Urinary bladder (tissue), 3 donors: ENCODE measurements at regions not wholly inside any gene's neighbourhood (a gene's known extent, or its start where the extent isn't known, plus 50 kb on each side); places are given as distances from the start of the nearest gene placed in this dataset.

ENCODE experiments used
- DNase-seq: peaks from one replicate; pipeline ENCODE4 v3.0.0-alpha.2; 2015; ENCODE audit errors: extremely low spot score
- H3K27ac ChIP-seq: one replicate; pipeline ENCODE4 v1.5.1; 2013; ENCODE audit warnings: low read depth, mild to moderate bottlenecking, moderate library complexity
- H3K36me3 ChIP-seq: one replicate; pipeline ENCODE4 v1.6.1; 2013; ENCODE audit warnings: mild to moderate bottlenecking, moderate library complexity; ENCODE audit not compliant: insufficient read depth
- H3K4me1 ChIP-seq: one replicate; pipeline ENCODE4 v1.6.1; 2013; ENCODE audit warnings: mild to moderate bottlenecking, moderate library complexity; ENCODE audit not compliant: insufficient read depth
- H3K4me3 ChIP-seq: one replicate; pipeline ENCODE4 v1.5.1; 2013; ENCODE audit warnings: low read depth, low read length
- WGBS: extraction: QIAGEN DNeasy Blood & Tissue Kit; methylation state at CpG from one replicate; pipeline ENCODE4 v1.1.7; 2013; 5-methylcytosine and 5-hydroxymethylcytosine counted together
- donor health status: healthy with polysubstance abuse.
- donor health status: healthy.

- WGBS, result 47% methylated on average over 4 of the region's 4 CpGs
Measured at GRCh38 chr2:111673526-111673925, 210.5 kb downstream of the ANAPC1 start.

GRCh38 chr2:111675419-111676194, 208.4 kb downstream of the ANAPC1 start:
- no peaks in the 10 kb centered on the region for H3K36me3 ChIP-seq
- H3K27ac ChIP-seq, result no peak overlapping the region
- DNase-seq, result no peak
- H3K4me1 ChIP-seq, result no peaks in the 10 kb centered on the region
- WGBS, result 83% methylated on average over 10 of the region's 10 CpGs
- H3K4me3 ChIP-seq, result no peak overlapping the region

More at GRCh38 chr2:111673526-111673925, 210.5 kb downstream of the ANAPC1 start:
- no peaks in the 10 kb centered on the region for H3K36me3 ChIP-seq
- DNase-seq, result no peak
- no peak overlapping the region for H3K4me3 ChIP-seq
- no peaks in the 10 kb centered on the region for H3K4me1 ChIP-seq
- H3K27ac ChIP-seq, result no peak overlapping the region

- no peaks in the 10 kb centered on the region for H3K36me3 ChIP-seq
- 75% methylated on average over 4 of the region's 4 CpGs for WGBS
- no peaks in the 10 kb centered on the region for H3K4me1 ChIP-seq
- H3K4me3 ChIP-seq, result no peak overlapping the region
- no peak for DNase-seq
- no peak overlapping the region for H3K27ac ChIP-seq
Measured at GRCh38 chr2:111676291-111676822, 207.6 kb downstream of the ANAPC1 start.

GRCh38 chr2:111678161-111678560, 205.8 kb downstream of the ANAPC1 start:
- Histone ChIP-seq H3K27ac (no peak overlapping the region), H3K4me3 (no peak overlapping the region), H3K36me3 (no peaks in the 10 kb centered on the region), H3K4me1 (no peaks in the 10 kb centered on the region)
- WGBS, result 86% methylated on average over 7 of the region's 7 CpGs
- no peak for DNase-seq

- 52% methylated on average over 5 of the region's 5 CpGs for WGBS
Measured at GRCh38 chr2:111678651-111679050, 205.3 kb downstream of the ANAPC1 start.

GRCh38 chr2:111679202-111679601, 204.8 kb downstream of the ANAPC1 start:
- H3K4me1 ChIP-seq, result no peaks in the 10 kb centered on the region
- H3K36me3 ChIP-seq, result no peaks in the 10 kb centered on the region
- no peak for DNase-seq
- 87% methylated on average over 2 of the region's 2 CpGs for WGBS
- H3K4me3 ChIP-seq, result no peak overlapping the region
- no peak overlapping the region for H3K27ac ChIP-seq

More at GRCh38 chr2:111678651-111679050, 205.3 kb downstream of the ANAPC1 start:
- no peak overlapping the region for H3K4me3 ChIP-seq
- DNase-seq, result no peak
- no peaks in the 10 kb centered on the region for H3K4me1 ChIP-seq
- H3K36me3 ChIP-seq, result no peaks in the 10 kb centered on the region
- no peak overlapping the region for H3K27ac ChIP-seq

- no peak overlapping the region for H3K4me3 ChIP-seq
- no peaks in the 10 kb centered on the region for H3K4me1 ChIP-seq
- H3K27ac ChIP-seq, result no peak overlapping the region
- no peak for DNase-seq
- 81% methylated on average over 3 of the region's 3 CpGs for WGBS
- no peaks in the 10 kb centered on the region for H3K36me3 ChIP-seq
Measured at GRCh38 chr2:111684611-111685010, 199.4 kb downstream of the ANAPC1 start.

- H3K36me3 ChIP-seq, result no peaks in the 10 kb centered on the region
- H3K4me1 ChIP-seq, result no peaks in the 10 kb centered on the region
- no peak overlapping the region for H3K4me3 ChIP-seq
- no peak for DNase-seq
- no peak overlapping the region for H3K27ac ChIP-seq
Measured at GRCh38 chr2:111685342-111685741, 198.7 kb downstream of the ANAPC1 start.

- no peaks in the 10 kb centered on the region for H3K4me1 ChIP-seq
- DNase-seq, result no peak
- no peak overlapping the region for H3K27ac ChIP-seq
- no peaks in the 10 kb centered on the region for H3K36me3 ChIP-seq
- 94% methylated on average over 4 of the region's 4 CpGs for WGBS
- H3K4me3 ChIP-seq, result no peak overlapping the region
Measured at GRCh38 chr2:111686994-111687393, 197.0 kb downstream of the ANAPC1 start.

GRCh38 chr2:111687911-111688310, 196.1 kb downstream of the ANAPC1 start:
- no peak overlapping the region for H3K27ac ChIP-seq
- H3K4me3 ChIP-seq, result no peak overlapping the region
- 92% methylated on average over 11 of the region's 11 CpGs for WGBS
- H3K4me1 ChIP-seq, result no peaks in the 10 kb centered on the region
- no peaks in the 10 kb centered on the region for H3K36me3 ChIP-seq
- DNase-seq, result no peak

- no peaks in the 10 kb centered on the region for H3K36me3 ChIP-seq
- no peak overlapping the region for H3K27ac ChIP-seq
- H3K4me3 ChIP-seq, result no peak overlapping the region
- DNase-seq, result no peak
- WGBS, result 68% methylated on average over 9 of the region's 9 CpGs
- H3K4me1 ChIP-seq, result no peaks in the 10 kb centered on the region
Measured at GRCh38 chr2:111688482-111688881, 195.5 kb downstream of the ANAPC1 start.

GRCh38 chr2:111689174-111689573, 194.8 kb downstream of the ANAPC1 start:
- no peak overlapping the region for H3K4me3 ChIP-seq

GRCh38 chr2:111689941-111690340, 194.1 kb downstream of the ANAPC1 start:
- no peak for DNase-seq
- H3K36me3 ChIP-seq, result no peaks in the 10 kb centered on the region
- H3K4me1 ChIP-seq, result no peaks in the 10 kb centered on the region
- no peak overlapping the region for H3K4me3 ChIP-seq
- 34% methylated on average over 5 of the region's 5 CpGs for WGBS
- H3K27ac ChIP-seq, result no peak overlapping the region

More at GRCh38 chr2:111689174-111689573, 194.8 kb downstream of the ANAPC1 start:
- H3K4me1 ChIP-seq, result no peaks in the 10 kb centered on the region
- H3K36me3 ChIP-seq, result no peaks in the 10 kb centered on the region
- H3K27ac ChIP-seq, result no peak overlapping the region
- no peak for DNase-seq

- no peaks in the 10 kb centered on the region for H3K36me3 ChIP-seq
- H3K4me1 ChIP-seq, result no peaks in the 10 kb centered on the region
- no peak for DNase-seq
- 81% methylated on average over 5 of the region's 5 CpGs for WGBS
- H3K27ac ChIP-seq, result no peak overlapping the region
- no peak overlapping the region for H3K4me3 ChIP-seq
Measured at GRCh38 chr2:111691164-111691875, 192.7 kb downstream of the ANAPC1 start.
